Cerebellar cortex (tissue), 1 donor: ENCODE measurements at regions not wholly inside any gene's neighbourhood (a gene's known extent, or its start where the extent isn't known, plus 50 kb on each side); places are given as distances from the start of the nearest gene placed in this dataset.
"Not testable (repeated sequence)": the region's sequence is repeated elsewhere in the genome, so short reads cannot be mapped to it uniquely, and the experiment has no call there.

ENCODE experiments used
- DNase-seq: peaks from one replicate; pipeline ENCODE4 v3.0.0-alpha.2; 2015; ENCODE audit warnings: low spot score

- DNase-seq = no peak
These were observed 78.9 kb upstream of the PPP2R3B start for GRCh38 chrX:465418-466215.

DNA sequence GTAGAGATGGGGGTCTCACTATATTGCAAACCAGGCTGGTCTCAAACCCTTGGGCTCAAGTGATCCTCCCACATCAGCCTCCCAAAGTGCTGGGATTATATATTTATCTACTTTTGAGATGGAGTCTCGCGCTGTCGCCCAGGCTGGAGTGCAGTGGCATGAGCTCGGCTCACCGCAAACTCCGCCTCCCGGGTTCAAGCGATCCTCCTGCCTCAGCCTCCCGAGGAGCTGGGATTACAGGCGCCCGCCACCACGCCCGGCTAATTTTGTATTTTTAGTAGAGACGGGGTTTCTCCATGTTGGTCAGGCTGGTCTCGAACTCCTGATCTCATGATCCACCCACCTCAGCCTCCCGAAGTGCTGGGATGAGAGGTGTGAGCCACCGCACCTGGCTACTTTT, 80.1 kb upstream of the PPP2R3B start:
- not testable (repeated sequence) for DNase-seq

- DNase-seq = not testable (repeated sequence)
These were observed 81.0 kb upstream of the PPP2R3B start for GRCh38 chrX:467686-468085.

GRCh38 chrX:468979-469378, 82.3 kb upstream of the PPP2R3B start:
- no peak for DNase-seq

- DNase-seq = no peak
These were observed 84.0 kb upstream of the PPP2R3B start for GRCh38 chrX:470686-471085.

- no peak for DNase-seq
These were observed 84.6 kb upstream of the PPP2R3B start for GRCh38 chrX:471281-471680.

DNA sequence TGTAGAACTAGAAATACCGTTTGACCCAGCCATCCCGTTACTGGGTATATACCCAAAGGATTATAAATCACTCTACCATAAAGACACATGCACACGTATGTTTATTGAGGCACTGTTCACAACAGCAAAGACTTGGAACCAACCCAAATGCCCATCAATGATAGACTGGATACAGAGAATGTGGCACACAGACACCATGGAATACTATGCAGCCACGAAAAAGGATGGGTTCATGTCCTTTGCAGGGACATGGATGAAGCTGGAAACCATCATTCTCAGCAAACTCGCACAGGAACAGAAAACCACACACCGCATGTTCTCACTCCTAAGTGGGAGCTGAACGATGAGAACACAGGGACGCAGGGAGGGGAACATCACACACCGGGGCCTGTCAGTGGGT, 85.6 kb upstream of the PPP2R3B start:
- DNase-seq = not testable (repeated sequence)

- no peak for DNase-seq
These were observed 89.4 kb upstream of the PPP2R3B start for GRCh38 chrX:475926-476723.

GRCh38 chrX:476724-477075, 90.0 kb upstream of the PPP2R3B start:
- no peak for DNase-seq

DNA sequence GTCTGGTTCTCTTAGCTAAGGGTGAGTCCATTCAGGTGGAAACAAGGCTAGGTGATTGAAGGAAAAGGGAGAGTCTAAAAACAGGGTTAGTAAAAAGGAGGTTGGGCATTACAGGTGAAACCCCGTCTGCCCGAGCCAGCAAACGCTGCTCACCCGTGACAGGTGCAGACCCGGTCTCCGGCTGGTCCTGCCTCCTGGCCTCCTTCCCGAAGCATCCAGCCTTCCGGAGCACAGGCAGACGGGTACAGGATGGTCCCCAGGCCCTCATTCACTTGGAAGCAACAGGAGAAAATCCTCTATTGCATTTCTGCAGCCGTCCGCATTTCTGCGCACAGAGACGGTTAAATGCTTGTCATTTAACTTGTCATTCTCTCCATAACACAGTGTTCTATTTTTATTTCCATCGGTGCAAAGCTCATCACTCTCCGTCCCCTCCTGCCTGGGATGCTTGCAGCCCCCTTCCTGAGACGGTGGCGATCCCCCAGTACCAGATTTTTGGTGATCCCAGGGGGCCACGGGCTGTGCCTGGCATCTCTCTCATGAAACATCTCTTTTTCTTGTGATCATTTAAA, 90.8 kb upstream of the PPP2R3B start:
- no peak for DNase-seq

GRCh38 chrX:479273-479981, 92.7 kb upstream of the PPP2R3B start:
- no peak for DNase-seq

- no peak for DNase-seq
These were observed 94.2 kb upstream of the PPP2R3B start for GRCh38 chrX:480861-481417.

- DNase-seq = no peak
These were observed 95.5 kb upstream of the PPP2R3B start for GRCh38 chrX:482192-482701.

- DNase-seq = no peak
These were observed 96.0 kb upstream of the PPP2R3B start for GRCh38 chrX:482702-483203.

GRCh38 chrX:485368-485767, 98.7 kb upstream of the PPP2R3B start:
- DNase-seq = no peak

DNA sequence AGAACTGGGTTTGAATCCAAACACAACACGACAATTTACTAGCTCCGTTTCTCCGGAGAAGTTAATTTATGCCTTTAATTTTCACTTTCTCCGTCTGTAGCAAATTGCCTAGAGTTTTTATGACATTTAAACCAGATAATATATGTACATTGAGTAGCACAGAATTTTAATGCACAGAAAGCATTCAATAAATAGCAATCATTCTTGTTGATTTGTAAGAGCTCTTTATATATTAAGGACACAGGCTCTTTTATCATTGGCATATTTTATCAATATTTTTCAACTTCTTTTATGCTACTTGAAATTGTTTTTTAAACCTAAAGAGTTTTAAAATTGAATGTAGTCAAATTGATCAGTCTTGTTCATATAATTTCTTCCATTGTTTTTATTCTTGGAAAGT, 99.6 kb upstream of the PPP2R3B start:
- no peak for DNase-seq

- DNase-seq = no peak
These were observed 101.1 kb upstream of the PPP2R3B start for GRCh38 chrX:487836-488235.

- DNase-seq = no peak
These were observed 103.1 kb upstream of the PPP2R3B start for GRCh38 chrX:489820-490219.

DNA sequence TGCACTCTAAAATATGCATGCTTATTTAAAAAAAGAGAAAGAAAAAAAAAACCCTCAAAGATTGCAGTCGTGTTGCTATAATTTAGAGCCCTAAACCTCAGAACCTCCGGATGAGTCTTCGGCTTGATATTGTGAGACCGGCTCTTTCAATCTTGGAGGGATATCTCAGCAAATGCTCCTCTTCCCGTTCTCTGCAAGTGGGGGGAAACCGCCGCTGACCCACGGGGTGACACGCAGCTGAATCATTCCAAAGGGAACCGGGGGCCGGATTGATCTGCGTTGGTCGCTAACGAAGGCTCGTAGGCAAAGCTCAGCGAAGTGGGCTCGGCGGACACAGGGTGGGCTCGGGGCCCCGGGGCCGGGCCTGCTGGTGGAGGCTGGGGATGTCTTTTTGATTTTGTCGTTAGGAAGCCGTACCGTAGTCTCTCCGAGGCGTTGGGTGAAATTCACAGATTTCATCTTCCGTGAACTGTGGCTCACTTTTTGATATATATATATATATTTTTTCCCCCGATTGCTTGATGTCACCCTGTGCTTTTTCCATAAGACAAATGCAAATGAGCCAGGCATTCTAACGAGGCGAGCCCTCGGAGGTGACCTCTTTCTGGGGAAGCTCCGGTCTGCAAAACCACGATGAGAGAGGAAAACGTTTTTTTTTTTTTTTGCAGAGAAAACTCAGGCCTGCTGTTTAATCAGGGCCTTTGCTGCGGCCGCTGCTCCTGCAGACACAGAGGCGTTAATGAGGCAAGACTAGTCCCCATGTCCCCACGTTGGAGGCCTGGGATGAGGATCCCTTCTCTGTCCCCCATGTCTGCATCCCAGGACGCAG, 110.7 kb upstream of the PPP2R3B start:
- DNase-seq = no peak

GRCh38 chrX:498901-499300, 112.2 kb upstream of the PPP2R3B start:
- DNase-seq = not testable (repeated sequence)

GRCh38 chrX:499870-500364, 113.2 kb upstream of the PPP2R3B start:
- DNase-seq = no peak
